ENCODE measurements at regions not wholly inside any gene's neighbourhood (a gene's known extent, or its start where the extent isn't known, plus 50 kb on each side); places are given as distances from the start of the nearest gene placed in this dataset.

GRCh38 chr3:17969244-17969643, 226.8 kb upstream of the TBC1D5 start:
- Histone ChIP-seq H3K4me2 (ENCODE audit: low read length) (no peak overlapping the region), H2BK5ac (ENCODE audit: low read depth, low read length, poor library complexity) (no peak overlapping the region), H3K9ac (ENCODE audit: low read length) (no peak overlapping the region), H4K91ac (ENCODE audit: low read depth, low read length) (no peak overlapping the region), H4K8ac (ENCODE audit: low read depth, low read length) (no peak overlapping the region), H3K79me1 (ENCODE audit: low read length) (no peaks in the 10 kb centered on the region), H2BK12ac (ENCODE audit: low read length) (no peak overlapping the region), H2BK120ac (ENCODE audit: insufficient read depth, low read length, poor library complexity) (no peak overlapping the region), H2AFZ (ENCODE audit: insufficient read depth, low read length, poor library complexity) (no peak overlapping the region), H3K9me3 (ENCODE audit: insufficient read depth, low read depth, low read length) (no peaks in the 10 kb centered on the region), H3K36me3 (ENCODE audit: control insufficient read depth in 1 of 2, insufficient read depth in 2 of 2, low read length in 2 of 2) (no peaks in the 10 kb centered on the region), H3K4me1 (ENCODE audit: control insufficient read depth in 1 of 2, insufficient read depth in 2 of 2, low read length in 2 of 2) (no peaks in the 10 kb centered on the region), H4K12ac (ENCODE audit: low read depth, low read length) (no peak overlapping the region), H3K27me3 (ENCODE audit: insufficient read depth, low read length) (no peaks in the 10 kb centered on the region), H3K14ac (ENCODE audit: low read length) (no peak overlapping the region), H3K79me2 (ENCODE audit: control insufficient read depth, insufficient read depth, low read length, poor library complexity) (no peaks in the 10 kb centered on the region), H3K4ac (ENCODE audit: low read depth, low read length) (no peak overlapping the region), H3K18ac (ENCODE audit: low read length) (no peak overlapping the region), H2AK5ac (ENCODE audit: low read length) (no peak overlapping the region), H3K27ac (ENCODE audit: low read depth, low read length) (no peak overlapping the region), H3K4me3 (ENCODE audit: low read depth, low read length) (no peak overlapping the region), H3K23ac (ENCODE audit: low read length) (no peak overlapping the region)
- whole genome bisulfite sequencing (ENCODE audit: extremely low coverage, insufficient coverage, insufficient read length) = no CpG with 5 or more reads among the region's 3 CpGs
- DNase-seq = no peak

- Histone ChIP-seq H3K27ac (ENCODE audit: low read depth, low read length) (no peak overlapping the region), H3K4ac (ENCODE audit: low read depth, low read length) (no peak overlapping the region), H3K9me3 (ENCODE audit: insufficient read depth, low read depth, low read length) (no peaks in the 10 kb centered on the region), H4K12ac (ENCODE audit: low read depth, low read length) (no peak overlapping the region), H3K23ac (ENCODE audit: low read length) (no peak overlapping the region), H3K36me3 (ENCODE audit: control insufficient read depth in 1 of 2, insufficient read depth in 2 of 2, low read length in 2 of 2) (no peaks in the 10 kb centered on the region), H3K14ac (ENCODE audit: low read length) (no peak overlapping the region), H2AK5ac (ENCODE audit: low read length) (no peak overlapping the region), H3K4me3 (ENCODE audit: low read depth, low read length) (no peak overlapping the region), H4K91ac (ENCODE audit: low read depth, low read length) (no peak overlapping the region), H2AFZ (ENCODE audit: insufficient read depth, low read length, poor library complexity) (no peak overlapping the region), H2BK5ac (ENCODE audit: low read depth, low read length, poor library complexity) (no peak overlapping the region), H3K4me1 (ENCODE audit: control insufficient read depth in 1 of 2, insufficient read depth in 2 of 2, low read length in 2 of 2) (no peaks in the 10 kb centered on the region), H3K79me1 (ENCODE audit: low read length) (no peaks in the 10 kb centered on the region), H4K8ac (ENCODE audit: low read depth, low read length) (no peak overlapping the region), H3K27me3 (ENCODE audit: insufficient read depth, low read length) (no peaks in the 10 kb centered on the region), H3K79me2 (ENCODE audit: control insufficient read depth, insufficient read depth, low read length, poor library complexity) (no peaks in the 10 kb centered on the region), H2BK12ac (ENCODE audit: low read length) (no peak overlapping the region), H3K4me2 (ENCODE audit: low read length) (no peak overlapping the region), H2BK120ac (ENCODE audit: insufficient read depth, low read length, poor library complexity) (no peak overlapping the region), H3K9ac (ENCODE audit: low read length) (no peak overlapping the region), H3K18ac (ENCODE audit: low read length) (no peak overlapping the region)
- no CpG with 5 or more reads among the region's 2 CpGs for WGBS (ENCODE audit: extremely low coverage, insufficient coverage, insufficient read length)
- peak in 1 of 2 donors; percentile 10 for DNase-seq
Observed at GRCh38 chr3:17967953-17968607, 225.6 kb upstream of the TBC1D5 start.

- no peak overlapping the region for H2BK5ac ChIP-seq (ENCODE audit: low read depth, low read length, poor library complexity)
- H3K4me1 ChIP-seq (ENCODE audit: control insufficient read depth in 1 of 2, insufficient read depth in 2 of 2, low read length in 2 of 2) = no peaks in the 10 kb centered on the region
- no peaks in the 10 kb centered on the region for H3K9me3 ChIP-seq (ENCODE audit: insufficient read depth, low read depth, low read length)
- no peak overlapping the region for H2BK12ac ChIP-seq (ENCODE audit: low read length)
- no peaks in the 10 kb centered on the region for H3K79me1 ChIP-seq (ENCODE audit: low read length)
- H3K18ac ChIP-seq (ENCODE audit: low read length) = no peak overlapping the region
- no peak overlapping the region for H3K9ac ChIP-seq (ENCODE audit: low read length)
- H3K4me2 ChIP-seq (ENCODE audit: low read length) = no peak overlapping the region
- no peak overlapping the region for H2AFZ ChIP-seq (ENCODE audit: insufficient read depth, low read length, poor library complexity)
- DNase-seq = no peak
- H3K14ac ChIP-seq (ENCODE audit: low read length) = no peak overlapping the region
- no peak overlapping the region for H2AK5ac ChIP-seq (ENCODE audit: low read length)
- H4K8ac ChIP-seq (ENCODE audit: low read depth, low read length) = no peak overlapping the region
- no CpG with 5 or more reads among the region's 5 CpGs for WGBS (ENCODE audit: extremely low coverage, insufficient coverage, insufficient read length)
- H2BK120ac ChIP-seq (ENCODE audit: insufficient read depth, low read length, poor library complexity) = no peak overlapping the region
- H4K12ac ChIP-seq (ENCODE audit: low read depth, low read length) = no peak overlapping the region
- no peak overlapping the region for H4K91ac ChIP-seq (ENCODE audit: low read depth, low read length)
- no peaks in the 10 kb centered on the region for H3K27me3 ChIP-seq (ENCODE audit: insufficient read depth, low read length)
- H3K36me3 ChIP-seq (ENCODE audit: control insufficient read depth in 1 of 2, insufficient read depth in 2 of 2, low read length in 2 of 2) = no peaks in the 10 kb centered on the region
- no peak overlapping the region for H3K23ac ChIP-seq (ENCODE audit: low read length)
- no peaks in the 10 kb centered on the region for H3K79me2 ChIP-seq (ENCODE audit: control insufficient read depth, insufficient read depth, low read length, poor library complexity)
- H3K4ac ChIP-seq (ENCODE audit: low read depth, low read length) = no peak overlapping the region
- no peak overlapping the region for H3K4me3 ChIP-seq (ENCODE audit: low read depth, low read length)
- H3K27ac ChIP-seq (ENCODE audit: low read depth, low read length) = no peak overlapping the region
Observed at GRCh38 chr3:17967111-17967510, 224.7 kb upstream of the TBC1D5 start.

GRCh38 chr3:17965331-17965730, 222.9 kb upstream of the TBC1D5 start:
- no peaks in the 10 kb centered on the region for H3K36me3 ChIP-seq (ENCODE audit: control insufficient read depth in 1 of 2, insufficient read depth in 2 of 2, low read length in 2 of 2)
- WGBS (ENCODE audit: extremely low coverage, insufficient coverage, insufficient read length) = no CpG with 5 or more reads among the region's 1 CpG
- no peak overlapping the region for H4K91ac ChIP-seq (ENCODE audit: low read depth, low read length)

More at GRCh38 chr3:17965331-17965730, 222.9 kb upstream of the TBC1D5 start:
- no peak overlapping the region for H2AFZ ChIP-seq (ENCODE audit: insufficient read depth, low read length, poor library complexity)
- H3K79me2 ChIP-seq (ENCODE audit: control insufficient read depth, insufficient read depth, low read length, poor library complexity) = no peaks in the 10 kb centered on the region
- no peak overlapping the region for H3K4me3 ChIP-seq (ENCODE audit: low read depth, low read length)
- H3K27me3 ChIP-seq (ENCODE audit: insufficient read depth, low read length) = no peaks in the 10 kb centered on the region
- no peak for DNase-seq
- H3K9me3 ChIP-seq (ENCODE audit: insufficient read depth, low read depth, low read length) = no peaks in the 10 kb centered on the region
- no peak overlapping the region for H2AK5ac ChIP-seq (ENCODE audit: low read length)
- H3K4me2 ChIP-seq (ENCODE audit: low read length) = no peak overlapping the region
- H4K8ac ChIP-seq (ENCODE audit: low read depth, low read length) = no peak overlapping the region
- H4K12ac ChIP-seq (ENCODE audit: low read depth, low read length) = no peak overlapping the region
- H2BK120ac ChIP-seq (ENCODE audit: insufficient read depth, low read length, poor library complexity) = no peak overlapping the region
- H2BK12ac ChIP-seq (ENCODE audit: low read length) = no peak overlapping the region
- no peak overlapping the region for H3K14ac ChIP-seq (ENCODE audit: low read length)
- no peaks in the 10 kb centered on the region for H3K79me1 ChIP-seq (ENCODE audit: low read length)
- H2BK5ac ChIP-seq (ENCODE audit: low read depth, low read length, poor library complexity) = no peak overlapping the region
- H3K18ac ChIP-seq (ENCODE audit: low read length) = no peak overlapping the region
- H3K23ac ChIP-seq (ENCODE audit: low read length) = no peak overlapping the region
- no peaks in the 10 kb centered on the region for H3K4me1 ChIP-seq (ENCODE audit: control insufficient read depth in 1 of 2, insufficient read depth in 2 of 2, low read length in 2 of 2)
- no peak overlapping the region for H3K9ac ChIP-seq (ENCODE audit: low read length)
- H3K27ac ChIP-seq (ENCODE audit: low read depth, low read length) = no peak overlapping the region
- no peak overlapping the region for H3K4ac ChIP-seq (ENCODE audit: low read depth, low read length)
